Body of pancreas (tissue), 4 donors: ENCODE measurements at regions not wholly inside any gene's neighbourhood (a gene's known extent, or its start where the extent isn't known, plus 50 kb on each side); places are given as distances from the start of the nearest gene placed in this dataset.

Experiments used
- CTCF ChIP-seq, 7 experiments: fragments of 450-650 bp in 4 of 7; fragments of 200-600 bp in 3 of 7; sonication (generic) in 3 of 7; IDR thresholded peaks; one replicate each; pipeline ENCODE4 v1.5.1; 2016 to 2019; ENCODE audit warnings: antibody characterized with exemption in 7 of 7
- POLR2A ChIP-seq, 3 donors: fragments of 450-650 bp; IDR thresholded peaks; one replicate each; pipeline ENCODE4 v1.6.1; 2016; ENCODE audit warnings: antibody characterized with exemption in 3 of 3, mild to moderate bottlenecking in 2 of 3

- TF ChIP-seq CTCF (IDR thresholded peaks at IDR 0.05) (no peak), POLR2A (IDR thresholded peaks at IDR 0.05) (no peak)
Observed at GRCh38 chr18:78558101-78558810, 421.4 kb upstream of the SALL3 start.
